ENCODE measurements at regions not wholly inside any gene's neighbourhood (a gene's known extent, or its start where the extent isn't known, plus 50 kb on each side); places are given as distances from the start of the nearest gene placed in this dataset.

- ChIA-PET POLR2A (no interaction called here), CTCF (no interaction called here)
- no peak for TF ChIP-seq CTCF (IDR thresholded peaks at IDR 0.05; ENCODE audit: control extremely low read depth, extremely low read depth, low read depth, missing control alignments)
- DNase-seq (ENCODE audit: extremely low spot score) = no peak
These were observed 152.8 kb upstream of the IER5L start for GRCh38 chr9:129330711-129331492.

- TF ChIP-seq CTCF (IDR thresholded peaks at IDR 0.05; ENCODE audit: control extremely low read depth, extremely low read depth, low read depth, missing control alignments) = no peak
- DNase-seq (ENCODE audit: extremely low spot score) = no peak
- ChIA-PET POLR2A (no interaction called here), CTCF (no interaction called here)
These were observed 150.4 kb upstream of the IER5L start for GRCh38 chr9:129328355-129329042.

- ChIA-PET POLR2A (no interaction called here), CTCF (no interaction called here)
- no peak for DNase-seq (ENCODE audit: extremely low spot score)
- TF ChIP-seq CTCF (IDR thresholded peaks at IDR 0.05; ENCODE audit: control extremely low read depth, extremely low read depth, low read depth, missing control alignments) = no peak
These were observed 149.7 kb upstream of the IER5L start for GRCh38 chr9:129327552-129328328.

- ChIA-PET CTCF (interaction anchor here (1.0 to 1.5 kb wide), 2 partner anchors 9 to 20 kb away, joined by 3 to 4 read pairs; no protein-coding TSS in a partner anchor), POLR2A (no interaction called here)
- no peak for TF ChIP-seq CTCF (IDR thresholded peaks at IDR 0.05; ENCODE audit: control extremely low read depth, extremely low read depth, low read depth, missing control alignments)
- no peak for DNase-seq (ENCODE audit: extremely low spot score)
These were observed 148.3 kb upstream of the IER5L start for GRCh38 chr9:129326061-129327005.

- DNase-seq (ENCODE audit: extremely low spot score) = no peak
- CTCF ChIA-PET = interaction anchor here (1.0 to 1.5 kb wide), 4 partner anchors 10 to 151 kb away, joined by 3 to 4 read pairs (median 4); no protein-coding TSS in a partner anchor
- POLR2A ChIA-PET = no interaction called here
These were observed 146.9 kb upstream of the IER5L start for GRCh38 chr9:129324808-129325502.

More at GRCh38 chr9:129324808-129325502, 146.9 kb upstream of the IER5L start:
- no peak for TF ChIP-seq CTCF (IDR thresholded peaks at IDR 0.05; ENCODE audit: control extremely low read depth, extremely low read depth, low read depth, missing control alignments)
